Iris pigment epithelial cell (primary cell): ENCODE measurements at regions not wholly inside any gene's neighbourhood (a gene's known extent, or its start where the extent isn't known, plus 50 kb on each side); places are given as distances from the start of the nearest gene placed in this dataset.
"Not testable (repeated sequence)": the region's sequence is repeated elsewhere in the genome, so short reads cannot be mapped to it uniquely, and the experiment has no call there.

Source experiments
- DNase-seq: peaks from one replicate; pipeline ENCODE4 v3.0.0-alpha.2; 2011; ENCODE audit warnings: low read depth

DNA sequence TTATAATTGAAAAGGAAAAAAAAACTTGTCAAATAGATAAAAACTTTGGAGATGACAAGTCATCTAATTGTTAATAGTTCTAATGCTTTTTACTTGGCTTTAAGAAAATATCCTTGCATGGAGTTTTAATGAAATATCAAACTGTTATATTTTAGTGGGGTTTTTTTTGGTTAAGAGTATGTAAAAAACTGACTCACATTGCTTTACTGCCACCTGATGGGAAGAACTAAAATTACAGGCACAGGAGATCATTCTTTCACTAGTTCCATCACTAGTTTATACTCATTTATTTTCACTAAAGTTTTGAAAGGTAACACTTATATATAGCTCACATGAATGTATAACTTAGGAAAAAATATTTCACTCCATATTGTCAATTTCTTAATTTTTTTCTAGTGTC lies 309.1 kb downstream of the LMBRD1 start:
- peak; percentile 11 for DNase-seq

DNA sequence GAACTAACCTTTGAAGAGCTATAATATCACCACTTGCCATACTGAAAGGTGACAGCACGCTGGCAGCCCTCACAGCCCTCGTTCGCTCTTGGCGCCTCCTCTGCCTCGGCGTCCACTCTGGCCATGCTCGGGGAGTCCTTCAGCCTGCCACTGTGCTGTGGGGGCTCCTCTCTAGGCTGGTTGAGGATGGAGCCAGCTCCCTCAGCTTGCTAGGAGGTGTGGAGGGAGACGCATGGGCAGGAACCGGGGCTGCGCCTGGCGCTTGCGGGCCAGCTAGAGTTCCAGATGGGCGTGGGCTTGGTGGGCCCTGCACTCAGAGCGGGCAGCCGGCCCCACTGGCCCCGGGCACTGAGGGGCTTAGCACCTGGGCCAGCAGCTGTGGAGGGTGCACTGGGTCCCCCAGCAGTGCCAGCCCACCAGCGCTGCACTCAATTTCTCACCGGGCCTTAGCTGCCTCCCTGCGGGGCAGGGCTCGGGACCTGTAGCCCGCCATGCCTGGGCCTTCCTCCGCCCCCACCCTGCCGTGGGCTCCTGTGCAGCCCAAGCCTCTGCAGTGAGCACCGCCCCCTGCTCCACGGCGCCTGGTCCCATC lies 329.7 kb downstream of the LMBRD1 start:
- DNase-seq = no peak

DNA sequence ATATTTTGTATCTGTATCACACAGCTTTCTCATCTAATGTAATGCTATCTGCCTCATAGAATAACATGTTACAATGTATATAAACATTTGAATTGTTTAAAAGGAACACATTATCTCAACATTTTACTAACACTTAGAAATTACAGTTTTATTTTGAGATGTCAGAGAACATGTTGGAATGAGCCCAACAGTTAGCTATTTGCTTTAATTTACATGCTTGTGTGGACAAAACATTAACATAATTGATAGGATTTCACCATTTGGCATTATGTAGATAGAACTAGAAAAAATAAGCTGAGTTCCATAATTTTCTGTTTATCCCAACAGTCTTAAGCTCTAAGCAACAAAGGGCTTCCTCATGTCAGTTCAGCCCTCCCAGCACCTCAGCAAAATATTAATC lies 330.9 kb downstream of the LMBRD1 start:
- DNase-seq = no peak

DNA sequence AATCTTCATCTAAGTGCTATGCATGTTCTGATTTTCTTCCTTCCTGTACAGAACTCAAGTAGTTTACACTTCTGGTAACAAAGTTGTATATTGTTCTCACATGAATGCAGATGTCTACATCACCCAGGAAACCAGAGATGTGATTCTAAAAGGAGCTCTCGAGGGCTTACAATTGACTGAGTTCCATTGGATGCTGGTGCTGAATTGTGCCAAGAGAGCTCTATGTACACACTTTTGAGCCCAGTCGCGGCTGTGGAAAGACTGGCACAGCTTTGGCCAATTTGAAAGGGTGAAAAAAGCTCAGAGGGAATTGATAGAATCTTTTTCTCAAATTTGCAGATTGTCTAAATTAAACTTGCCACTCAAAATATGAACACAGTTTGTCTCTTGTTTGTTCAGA lies 340.7 kb downstream of the LMBRD1 start:
- no peak for DNase-seq

DNA sequence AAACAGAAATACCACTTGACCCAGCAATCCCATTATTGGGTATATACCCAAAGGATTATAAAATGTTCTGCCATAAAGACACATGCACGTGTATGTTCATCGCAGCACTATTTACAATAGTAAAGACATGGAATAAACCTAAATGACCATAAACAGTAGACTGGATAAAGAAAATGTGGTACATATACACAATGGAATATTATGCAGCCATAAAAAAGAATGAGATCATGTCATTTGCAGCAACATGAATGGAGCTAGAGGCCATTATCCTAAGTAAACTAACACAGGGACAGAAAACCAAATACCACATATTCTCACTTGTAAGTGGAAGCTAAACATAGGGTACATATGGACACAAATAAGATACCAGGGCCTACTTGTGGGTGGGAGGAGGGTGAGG lies 342.2 kb downstream of the LMBRD1 start:
- DNase-seq = not testable (repeated sequence)

DNA sequence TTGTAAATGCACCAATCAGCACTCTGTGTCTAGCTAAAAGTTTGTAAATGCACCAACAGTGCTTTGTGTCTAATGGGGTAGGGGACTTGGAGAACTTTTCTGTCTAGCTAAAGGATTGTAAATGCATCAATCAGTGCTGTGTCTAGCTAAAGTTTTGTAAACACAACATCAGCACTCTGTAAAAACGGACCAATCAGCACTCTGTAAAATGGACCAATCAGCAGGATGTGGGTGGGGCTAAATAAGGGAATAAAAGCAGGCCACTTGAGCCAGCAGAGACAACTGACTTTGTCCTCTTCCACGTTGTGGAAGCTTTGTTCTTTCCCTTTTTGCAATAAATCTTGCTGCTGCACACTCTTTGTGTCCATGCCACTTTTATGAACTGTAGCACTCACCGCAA lies 346.3 kb downstream of the LMBRD1 start:
- DNase-seq = not testable (repeated sequence)

DNA sequence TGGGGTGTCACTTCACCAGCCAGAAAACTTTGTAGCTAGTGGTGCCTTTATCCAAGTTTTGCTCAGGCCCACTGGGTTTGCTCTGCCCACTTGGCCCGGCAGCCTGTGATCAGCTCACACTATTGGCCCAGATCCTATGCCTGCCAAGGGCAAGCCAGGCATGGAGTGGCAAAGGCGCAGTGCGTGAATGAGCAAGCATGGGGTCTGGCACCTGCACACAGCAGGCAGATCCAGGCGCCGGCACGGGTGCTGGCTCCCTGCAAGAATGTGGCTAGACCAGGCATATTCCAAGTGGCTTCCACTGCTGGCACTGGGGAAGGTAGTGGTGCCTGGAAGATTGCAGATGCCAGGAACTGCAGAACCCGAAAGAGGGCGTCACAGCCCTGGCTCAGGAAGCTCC lies 346.9 kb downstream of the LMBRD1 start:
- DNase-seq = no peak
